GM12891 (cell line): ENCODE measurements at regions not wholly inside any gene's neighbourhood (a gene's known extent, or its start where the extent isn't known, plus 50 kb on each side); places are given as distances from the start of the nearest gene placed in this dataset.

Experiments
- DNase-seq: peaks from one replicate; pipeline ENCODE4 v3.0.0; 2011; ENCODE audit warnings: low spot score; ENCODE audit not compliant: insufficient read length
- FAIRE-seq: peaks from 2 replicates; lab custom pipeline; 2011; peaks lifted over from hg19 to GRCh38; lab: Jason Lieb, UNC
- PAX5 ChIP-seq: IDR thresholded peaks from 2 replicates; pipeline ENCODE4 v1.6.1; 2011; ENCODE audit warnings: low read length, moderate library complexity, mild to moderate bottlenecking; ENCODE audit not compliant: insufficient read depth, severe bottlenecking
- POLR2A ChIP-seq: IDR thresholded peaks from 2 replicates; pipeline ENCODE4 v1.6.1; 2011; ENCODE audit warnings: low read depth, low read length, control low read depth
- POLR2AphosphoS5 ChIP-seq: IDR thresholded peaks from 2 replicates; pipeline ENCODE4 v1.6.1; 2011; ENCODE audit warnings: low read depth, low read length, control low read depth
- POU2F2 ChIP-seq: IDR thresholded peaks from 2 replicates; pipeline ENCODE4 v1.6.1; 2011; ENCODE audit warnings: low read depth, mild to moderate bottlenecking, control low read depth, low read length, moderate library complexity
- SPI1 ChIP-seq: IDR thresholded peaks from 2 replicates; pipeline ENCODE4 v1.6.1; 2011; ENCODE audit warnings: low read depth, low read length, control low read depth
- TAF1 ChIP-seq: IDR thresholded peaks from 2 replicates; pipeline ENCODE4 v1.6.1; 2011; ENCODE audit warnings: low read depth, low read length, control low read depth

DNA sequence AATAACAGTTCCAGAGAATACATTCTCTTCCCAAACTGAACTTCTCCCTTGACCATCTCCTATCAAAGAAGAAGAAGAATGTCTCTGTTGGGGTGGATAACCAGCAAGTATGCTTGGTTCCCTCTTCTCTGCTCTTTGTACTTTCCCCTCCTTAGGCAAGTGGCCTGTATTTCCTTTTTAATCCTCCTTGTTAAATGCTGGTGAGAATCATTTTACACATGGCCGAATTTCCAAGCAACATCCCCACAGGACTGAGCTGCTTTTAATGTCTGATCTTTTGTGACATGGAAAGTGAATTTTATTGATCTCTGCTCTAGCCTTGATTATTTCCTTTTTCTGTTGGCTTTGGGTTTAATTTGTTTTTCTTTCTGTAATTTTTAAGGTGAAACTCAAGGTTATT lies 336.7 kb downstream of the DUSP10 start:
- TF ChIP-seq SPI1 (no peak), PAX5 (no peak), POLR2AphosphoS5 (no peak), POU2F2 (no peak), TAF1 (no peak), POLR2A (no peak)
- no peak for FAIRE-seq
- DNase-seq, result no peak

DNA sequence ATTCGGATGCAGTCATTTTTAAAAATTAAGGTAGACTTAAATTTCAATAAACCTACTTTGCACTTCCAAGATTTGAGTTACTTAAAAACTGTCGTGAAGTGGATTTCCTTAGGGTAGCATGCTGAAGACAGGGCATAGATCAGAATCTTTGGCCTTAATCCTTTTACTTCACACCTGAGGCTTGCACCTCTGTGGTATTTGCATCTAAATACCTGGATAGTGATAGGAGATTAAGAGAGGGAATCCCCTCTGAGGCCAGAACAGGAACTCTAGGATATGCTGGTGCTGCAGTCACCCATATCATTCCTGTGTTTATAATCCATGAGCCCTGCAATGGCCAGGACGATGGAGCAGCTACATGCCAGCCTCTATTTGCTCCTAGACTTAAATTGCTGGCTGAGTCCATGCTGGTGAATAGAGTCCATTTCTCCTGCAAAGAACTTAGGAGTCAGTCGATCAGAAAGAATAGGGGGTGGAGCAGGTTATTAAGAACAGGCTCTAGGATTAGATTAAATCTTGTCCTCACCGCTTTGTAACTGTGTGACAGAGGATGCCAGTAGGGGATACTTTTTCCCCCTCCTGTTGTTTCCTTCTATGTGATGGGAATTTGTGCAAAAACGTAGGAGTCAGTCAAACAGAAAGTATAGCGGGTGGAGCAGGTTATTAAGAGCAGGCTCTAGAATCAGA lies 333.6 kb downstream of the DUSP10 start:
- DNase-seq (no peak), FAIRE-seq (no peak)
- TF ChIP-seq POLR2A, result no peak
- no peak for TF ChIP-seq PAX5
- no peak for TF ChIP-seq POU2F2
- TF ChIP-seq POLR2AphosphoS5, result no peak
- no peak for TF ChIP-seq SPI1
- no peak for TF ChIP-seq TAF1

DNA sequence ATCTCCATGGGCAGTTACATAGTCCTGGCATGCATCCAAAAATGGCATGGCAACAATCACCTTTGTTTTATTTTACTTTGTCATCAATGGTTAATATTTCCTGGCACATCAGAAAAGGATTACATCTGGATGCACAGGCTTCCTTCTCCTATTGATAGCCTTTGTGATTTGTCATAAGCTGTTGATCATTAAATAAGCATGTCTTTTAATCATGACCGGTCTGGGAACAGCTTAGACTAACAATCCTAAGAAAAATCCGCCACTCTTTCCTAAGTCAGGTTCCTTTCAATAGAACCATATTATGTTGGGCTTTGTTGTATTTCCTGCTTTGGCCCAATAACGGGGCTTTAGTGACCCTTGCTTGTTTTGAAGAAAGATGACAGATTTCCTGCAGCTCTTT lies 330.6 kb downstream of the DUSP10 start:
- no peak for DNase-seq
- TF ChIP-seq TAF1 (no peak), POLR2A (no peak), SPI1 (no peak), POU2F2 (no peak), POLR2AphosphoS5 (no peak), PAX5 (no peak)
- no peak for FAIRE-seq

DNA sequence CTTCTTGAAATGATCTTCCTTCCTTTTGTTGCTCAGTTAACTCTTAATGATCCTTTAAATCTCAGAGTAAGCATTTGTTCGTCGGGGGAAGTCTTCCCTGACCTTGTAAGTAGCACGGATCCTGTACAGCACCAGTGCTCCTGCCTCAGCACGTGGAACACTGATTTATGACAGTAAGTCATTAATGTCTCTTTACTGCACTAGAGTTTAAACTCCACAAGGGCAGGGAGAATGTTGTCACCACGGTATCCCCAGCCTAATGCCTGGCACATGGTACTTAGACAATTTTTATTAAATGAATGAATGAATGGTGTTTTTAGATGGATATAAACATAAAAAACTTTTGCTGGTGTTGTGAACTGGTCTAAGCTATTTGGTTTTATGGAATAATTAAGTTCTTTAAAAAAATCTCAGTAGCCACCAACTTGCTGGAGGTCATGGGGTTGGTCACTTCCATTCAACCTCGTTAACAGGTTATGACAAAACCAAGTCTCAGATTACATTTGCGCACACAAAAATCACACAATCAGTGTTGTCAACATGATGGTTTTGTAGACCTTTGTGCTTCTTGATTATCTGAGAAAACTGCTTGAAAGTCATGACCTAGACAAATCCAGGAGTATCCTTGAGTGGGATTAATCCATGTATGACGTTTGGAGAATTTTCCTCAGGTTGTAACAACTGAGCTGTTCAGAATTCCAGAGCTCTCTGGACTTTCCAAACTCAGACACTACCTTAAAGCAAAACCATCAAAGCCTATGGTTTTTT lies 326.9 kb downstream of the DUSP10 start:
- TF ChIP-seq POLR2AphosphoS5 (no peak), PAX5 (no peak), POU2F2 (no peak), POLR2A (no peak), SPI1 (no peak), TAF1 (no peak)
- DNase-seq (no peak), FAIRE-seq (no peak)

DNA sequence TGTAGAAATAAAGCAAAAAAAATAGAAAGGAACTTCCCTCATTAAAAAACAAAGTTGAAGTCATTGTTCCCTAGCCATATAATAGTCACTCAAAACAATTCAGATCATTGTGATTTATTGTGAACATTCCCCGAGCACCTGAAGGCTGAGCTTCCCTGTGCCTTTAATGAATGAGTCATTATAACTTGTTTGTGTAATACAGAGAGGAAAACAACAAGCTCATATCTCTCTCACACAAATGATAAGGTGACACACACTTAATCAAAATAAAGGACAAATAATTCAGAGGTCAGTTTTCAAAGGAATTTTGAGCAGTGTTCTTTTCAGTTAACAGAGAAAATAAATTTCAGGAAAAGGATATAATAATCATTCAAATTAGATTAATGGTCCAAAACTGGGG lies 326.2 kb downstream of the DUSP10 start:
- DNase-seq, result no peak
- FAIRE-seq, result no peak
- TF ChIP-seq POU2F2, result no peak
- TF ChIP-seq POLR2A, result no peak
- TF ChIP-seq TAF1, result no peak
- no peak for TF ChIP-seq PAX5
- TF ChIP-seq POLR2AphosphoS5, result no peak
- no peak for TF ChIP-seq SPI1

DNA sequence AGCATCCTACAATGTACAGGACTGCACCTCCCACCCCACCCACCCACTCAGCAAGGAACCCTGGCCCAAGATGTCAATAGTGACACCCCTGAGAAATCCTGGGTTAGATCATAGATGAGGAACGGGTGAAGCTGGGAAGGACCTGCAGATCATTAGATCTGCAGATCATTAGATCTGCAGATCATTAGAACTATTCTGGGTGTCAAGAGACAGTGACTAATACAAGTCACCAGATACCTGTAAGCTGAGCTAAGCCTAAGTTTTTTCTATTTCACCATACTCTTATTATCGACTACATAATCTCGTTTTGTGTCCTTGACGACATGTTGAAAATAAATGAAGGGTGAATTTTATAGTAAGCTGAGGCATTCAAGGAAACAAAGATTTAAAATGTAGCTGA lies 325.7 kb downstream of the DUSP10 start:
- DNase-seq (no peak), FAIRE-seq (no peak)
- no peak for TF ChIP-seq SPI1
- no peak for TF ChIP-seq POLR2A
- TF ChIP-seq TAF1, result no peak
- TF ChIP-seq POLR2AphosphoS5, result no peak
- no peak for TF ChIP-seq POU2F2
- TF ChIP-seq PAX5, result no peak

DNA sequence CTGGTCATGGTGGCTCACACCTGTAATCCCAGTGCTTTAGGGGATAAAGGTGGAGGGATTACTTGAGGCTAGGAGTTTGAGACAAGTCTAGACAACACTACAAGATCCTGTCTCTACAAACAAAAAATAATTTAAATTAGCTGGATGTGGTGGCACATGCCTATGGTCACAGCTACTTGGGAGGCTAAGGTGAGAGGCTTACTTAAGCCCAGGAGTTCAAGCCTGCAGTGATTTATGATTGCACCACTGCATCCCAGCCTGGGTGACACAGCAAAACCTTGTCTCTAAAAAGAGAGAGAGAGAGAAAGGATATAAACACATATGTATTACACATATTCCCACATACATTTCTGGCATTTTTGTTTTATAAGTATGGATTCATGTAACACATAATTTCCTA lies 325.2 kb downstream of the DUSP10 start:
- FAIRE-seq (no peak), DNase-seq (no peak)
- TF ChIP-seq POLR2A, result no peak
- no peak for TF ChIP-seq POU2F2
- TF ChIP-seq POLR2AphosphoS5, result no peak
- TF ChIP-seq SPI1, result no peak
- no peak for TF ChIP-seq TAF1
- no peak for TF ChIP-seq PAX5

DNA sequence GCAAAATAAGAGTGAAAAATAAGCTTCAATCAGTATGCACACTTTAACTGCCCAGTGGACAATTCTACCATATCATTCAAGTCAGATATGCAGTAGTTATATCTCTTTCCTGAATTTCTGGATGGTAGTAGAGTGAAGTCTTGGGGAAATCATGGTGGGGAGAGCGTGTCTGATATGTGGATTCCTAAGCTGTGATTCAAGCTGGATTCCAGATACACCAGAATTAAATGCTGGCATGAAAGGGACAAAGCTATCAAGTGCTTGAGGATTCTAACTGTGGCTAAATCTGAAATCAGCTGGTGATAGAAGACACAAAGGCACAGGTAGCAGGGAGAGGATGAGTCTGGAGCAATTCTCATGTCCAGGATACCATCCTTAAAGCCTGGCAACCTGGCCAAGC lies 323.5 kb downstream of the DUSP10 start:
- no peak for FAIRE-seq
- DNase-seq, result no peak
- TF ChIP-seq PAX5 (no peak), POLR2AphosphoS5 (no peak), POU2F2 (no peak), SPI1 (no peak), TAF1 (no peak), POLR2A (no peak)

DNA sequence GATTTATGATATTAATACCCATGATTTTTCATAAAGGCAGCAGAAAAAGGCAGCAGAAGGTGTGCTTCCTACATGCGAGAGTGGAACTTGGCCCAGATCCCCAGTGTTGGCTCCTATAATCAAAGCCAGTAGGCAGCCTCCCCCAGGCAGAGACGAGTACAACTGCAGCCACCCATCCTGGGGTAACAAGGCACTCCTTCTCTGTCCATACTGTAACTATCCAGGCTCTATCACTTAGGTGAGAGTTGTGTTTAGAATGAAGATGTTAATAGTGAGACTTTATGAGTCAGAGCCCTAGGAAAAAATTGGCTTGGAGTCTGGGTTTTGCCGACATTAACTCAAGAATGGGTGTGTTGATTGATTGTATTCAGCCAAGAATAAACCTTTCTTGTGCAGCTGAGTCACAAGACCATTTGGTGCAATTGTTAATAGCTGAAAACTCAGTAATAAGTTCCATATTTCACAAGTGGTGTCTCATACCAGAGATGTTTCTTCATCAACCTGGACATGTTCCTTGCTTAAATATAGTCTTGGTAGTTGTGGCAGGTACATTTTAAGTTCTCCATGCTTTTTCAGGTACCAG lies 322.3 kb downstream of the DUSP10 start:
- DNase-seq, result no peak
- TF ChIP-seq TAF1 (no peak), POLR2AphosphoS5 (no peak), POLR2A (no peak), PAX5 (no peak), SPI1 (no peak), POU2F2 (no peak)
- no peak for FAIRE-seq
